Panc1 (cell line): ENCODE measurements at regions not wholly inside any gene's neighbourhood (a gene's known extent, or its start where the extent isn't known, plus 50 kb on each side); places are given as distances from the start of the nearest gene placed in this dataset.

ENCODE experiments used
- CTCF ChIP-seq: fragments of 450-650 bp; IDR thresholded peaks from 2 replicates; pipeline ENCODE4 v1.5.1; 2017; ENCODE audit warnings: mild to moderate bottlenecking
- REST ChIP-seq, 2 experiments: IDR thresholded peaks; 2 replicates each; pipeline ENCODE4 v1.6.1; 2011 to 2012; ENCODE audit warnings: low read depth in 2 of 2, control low read depth in 1 of 2, low read length in 1 of 2, mild to moderate bottlenecking in 1 of 2, moderate library complexity in 1 of 2; ENCODE audit not compliant: insufficient read depth in 1 of 2

DNA sequence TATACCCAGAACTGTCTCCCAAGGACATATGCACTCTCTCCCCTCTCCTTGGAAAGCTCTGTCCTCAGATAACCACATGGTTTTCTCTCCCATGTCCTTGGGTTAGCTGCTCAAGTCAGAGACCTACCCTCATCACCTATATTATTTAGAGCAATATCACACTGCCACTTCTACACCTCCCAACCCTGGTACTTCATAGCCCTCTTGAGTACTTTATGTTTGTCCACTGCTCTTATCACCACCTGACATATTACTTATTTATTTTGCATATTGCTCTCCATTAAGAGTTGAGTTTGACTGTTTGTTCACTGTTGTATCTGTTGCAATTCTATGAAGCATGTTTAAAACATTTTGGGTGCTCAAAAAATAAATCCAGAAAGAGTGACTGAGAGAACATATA lies 126.3 kb upstream of the ATP1B1 start:
- TF ChIP-seq CTCF (no peak), REST (IDR thresholded peaks at IDR 0.05; ENCODE audit: insufficient read depth in 1 of 2, low read depth in 2 of 2, low read length in 1 of 2) (no peak)
